ENCODE measurements at regions not wholly inside any gene's neighbourhood (a gene's known extent, or its start where the extent isn't known, plus 50 kb on each side); places are given as distances from the start of the nearest gene placed in this dataset.

DNA sequence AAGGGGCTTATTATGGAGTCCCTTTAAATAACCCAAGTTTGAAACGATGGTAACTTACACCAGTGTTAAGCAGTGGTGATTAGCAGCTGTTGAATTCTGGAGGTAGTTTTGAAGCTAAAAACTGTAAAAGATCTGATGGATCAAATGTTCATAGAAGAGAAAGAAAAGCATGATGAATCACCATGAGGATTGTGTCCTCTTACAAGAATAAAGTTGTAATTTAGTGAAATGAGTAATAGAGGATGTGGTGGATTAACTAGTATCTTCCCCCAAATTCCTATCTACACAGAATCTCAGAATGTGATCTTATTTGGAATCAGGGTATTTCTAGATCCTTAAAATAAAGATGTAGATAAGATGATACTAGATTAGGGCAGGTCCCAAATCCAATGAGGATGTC lies 1138.2 kb upstream of the TMEFF2 start:
- intact Hi-C loops (cut with micrococcal nuclease), result no loop called here
- Histone ChIP-seq H3K27ac (ENCODE audit: low read length in 2 of 2) (no peak overlapping the region), H2AFZ (ENCODE audit: insufficient read depth, low read depth, low read length, poor library complexity, severe bottlenecking) (peak overlapping the region; percentile 32), H3K79me2 (ENCODE audit: control insufficient read depth, insufficient read depth, low read length) (no peaks in the 10 kb centered on the region), H3K4me3 (ENCODE audit: control extremely low read depth in 1 of 5, extremely low read depth in 1 of 5, insufficient read depth in 1 of 5, low read depth in 2 of 5, low read length in 4 of 5) (no peak overlapping the region), H3K9ac (ENCODE audit: low read length) (no peak overlapping the region), H3K36me3 (replicated peaks in 1 of 2; ENCODE audit: control extremely low read depth in 1 of 2, control insufficient read depth in 1 of 2, extremely low read depth in 1 of 2, insufficient read depth in 2 of 2, low read length in 1 of 2) (no peaks in the 10 kb centered on the region), H3K9me3 (ENCODE audit: control extremely low read depth in 1 of 3, control insufficient read depth in 2 of 3, insufficient read depth in 1 of 3, low read length in 2 of 3) (peaks cover 0 to 2% (median 0%) of the 10 kb centered on the region in 3 donors), H3K4me1 (ENCODE audit: control insufficient read depth in 2 of 2, insufficient read depth in 2 of 2, low read length in 2 of 2) (peaks cover 0 to 6% of the 10 kb centered on the region in 2 donors), H4K20me1 (ENCODE audit: control insufficient read depth, insufficient read depth, low read length, poor library complexity, severe bottlenecking) (no peaks in the 10 kb centered on the region), H3K27me3 (replicated peaks in 1 of 4; ENCODE audit: control extremely low read depth in 1 of 4, control insufficient read depth in 3 of 4, insufficient read depth in 4 of 4, low read length in 3 of 4) (no peaks in the 10 kb centered on the region), H3K4me2 (replicated peaks; ENCODE audit: low read depth, low read length, poor library complexity, severe bottlenecking) (no peak overlapping the region)
- H3K27me3 Mint-ChIP-seq, result no peaks in the 10 kb centered on the region
- ChIA-PET CTCF (no interaction called here), POLR2A (no interaction called here)
- 33% methylated on average over 1 of the region's 1 CpG for WGBS (ENCODE audit: insufficient coverage)
- no peaks in the 10 kb centered on the region for H3K9me3 Mint-ChIP-seq (ENCODE audit: insufficient read depth)
- ATAC-seq (ENCODE audit: low read depth) (no peak), DNase-seq (no peak)
- TF ChIP-seq CTCF (IDR thresholded peaks at IDR 0.05) (no peak), EZH2 (IDR thresholded peaks at IDR 0.05; ENCODE audit: borderline replicate concordance, insufficient read depth, low read depth, low read length, poor library complexity, severe bottlenecking) (no peak)
- H3K4me3 Mint-ChIP-seq, result no peak overlapping the region
- H3K4me1 Mint-ChIP-seq, result peaks cover 4% of the 10 kb centered on the region
- no peak overlapping the region for H3K27ac Mint-ChIP-seq

DNA sequence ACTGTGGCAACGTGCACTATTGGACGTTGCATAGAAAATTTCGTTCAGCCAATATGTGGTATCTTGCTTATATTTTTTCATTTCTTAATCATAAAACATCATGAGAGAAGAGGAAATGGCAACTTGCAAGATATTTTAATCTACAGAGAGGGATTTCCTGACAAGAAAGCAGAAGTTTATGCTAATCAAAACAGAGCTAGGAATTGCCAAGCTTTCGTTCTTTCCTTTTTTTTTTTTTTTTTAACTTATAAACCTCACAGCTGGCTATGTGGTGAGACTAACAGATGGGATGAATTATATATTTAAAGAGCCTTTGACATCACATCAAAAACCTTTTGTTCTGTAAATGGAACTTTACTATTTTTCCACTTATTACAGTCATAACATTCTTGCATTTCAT lies 1136.9 kb upstream of the TMEFF2 start:
- Mint-ChIP-seq H3K27me3 (no peaks in the 10 kb centered on the region), H3K9me3 (ENCODE audit: insufficient read depth) (no peaks in the 10 kb centered on the region), H3K27ac (no peak overlapping the region), H3K4me1 (peaks cover 4% of the 10 kb centered on the region), H3K4me3 (no peak overlapping the region)
- no peak overlapping the region for H2AFZ ChIP-seq (ENCODE audit: insufficient read depth, low read depth, low read length, poor library complexity, severe bottlenecking)
- WGBS (ENCODE audit: insufficient coverage), result no CpG with 5 or more reads among the region's 4 CpGs
- no peak overlapping the region for H3K27ac ChIP-seq (ENCODE audit: low read length in 2 of 2)
- DNase-seq (peak; percentile 3), ATAC-seq (ENCODE audit: low read depth) (no peak)
- H3K4me3 ChIP-seq (ENCODE audit: control extremely low read depth in 1 of 5, extremely low read depth in 1 of 5, insufficient read depth in 1 of 5, low read depth in 2 of 5, low read length in 4 of 5), result no peak overlapping the region
- no peaks in the 10 kb centered on the region for H3K79me2 ChIP-seq (ENCODE audit: control insufficient read depth, insufficient read depth, low read length)
- peaks cover 0 to 2% (median 0%) of the 10 kb centered on the region in 3 donors for H3K9me3 ChIP-seq (ENCODE audit: control extremely low read depth in 1 of 3, control insufficient read depth in 2 of 3, insufficient read depth in 1 of 3, low read length in 2 of 3)
- no peaks in the 10 kb centered on the region for H3K36me3 ChIP-seq (replicated peaks in 1 of 2; ENCODE audit: control extremely low read depth in 1 of 2, control insufficient read depth in 1 of 2, extremely low read depth in 1 of 2, insufficient read depth in 2 of 2, low read length in 1 of 2)
- H3K9ac ChIP-seq (ENCODE audit: low read length), result peak overlapping the region; percentile 6
- H3K27me3 ChIP-seq (replicated peaks in 1 of 4; ENCODE audit: control extremely low read depth in 1 of 4, control insufficient read depth in 3 of 4, insufficient read depth in 4 of 4, low read length in 3 of 4), result no peaks in the 10 kb centered on the region
- TF ChIP-seq EZH2 (IDR thresholded peaks at IDR 0.05; ENCODE audit: borderline replicate concordance, insufficient read depth, low read depth, low read length, poor library complexity, severe bottlenecking), result no peak
- TF ChIP-seq CTCF (IDR thresholded peaks at IDR 0.05), result no peak
- POLR2A ChIA-PET, result no interaction called here
- peaks cover 0 to 6% of the 10 kb centered on the region in 2 donors for H3K4me1 ChIP-seq (ENCODE audit: control insufficient read depth in 2 of 2, insufficient read depth in 2 of 2, low read length in 2 of 2)
- CTCF ChIA-PET, result no interaction called here
- no peaks in the 10 kb centered on the region for H4K20me1 ChIP-seq (ENCODE audit: control insufficient read depth, insufficient read depth, low read length, poor library complexity, severe bottlenecking)
- intact Hi-C loops (cut with micrococcal nuclease), result no loop called here
- peak overlapping the region; percentile 51 for H3K4me2 ChIP-seq (replicated peaks; ENCODE audit: low read depth, low read length, poor library complexity, severe bottlenecking)

Data from B cell (primary cell).